Amygdala (tissue), 56 donors: ENCODE measurements at regions not wholly inside any gene's neighbourhood (a gene's known extent, or its start where the extent isn't known, plus 50 kb on each side); places are given as distances from the start of the nearest gene placed in this dataset.
A peak's percentile ranks its signal among the peaks of the same experiment; 100 is the strongest.

Source experiments
- DNase-seq, 56 donors: peaks; one replicate each; lab custom pipeline; 2025; lab: John Stamatoyannopoulos, UW

- DNase-seq, result no peak
Observed at GRCh38 chrX:94041881-94042280, 367.9 kb downstream of the FAM133A start.

GRCh38 chrX:94045724-94046123 lies 371.7 kb downstream of the FAM133A start:
- DNase-seq, result no peak

- DNase-seq, result no peak
Observed at GRCh38 chrX:94051926-94052325, 377.9 kb downstream of the FAM133A start.

GRCh38 chrX:94053575-94053974 lies 379.6 kb downstream of the FAM133A start:
- no peak for DNase-seq

GRCh38 chrX:94057385-94057784 lies 383.4 kb downstream of the FAM133A start:
- no peak for DNase-seq

DNA sequence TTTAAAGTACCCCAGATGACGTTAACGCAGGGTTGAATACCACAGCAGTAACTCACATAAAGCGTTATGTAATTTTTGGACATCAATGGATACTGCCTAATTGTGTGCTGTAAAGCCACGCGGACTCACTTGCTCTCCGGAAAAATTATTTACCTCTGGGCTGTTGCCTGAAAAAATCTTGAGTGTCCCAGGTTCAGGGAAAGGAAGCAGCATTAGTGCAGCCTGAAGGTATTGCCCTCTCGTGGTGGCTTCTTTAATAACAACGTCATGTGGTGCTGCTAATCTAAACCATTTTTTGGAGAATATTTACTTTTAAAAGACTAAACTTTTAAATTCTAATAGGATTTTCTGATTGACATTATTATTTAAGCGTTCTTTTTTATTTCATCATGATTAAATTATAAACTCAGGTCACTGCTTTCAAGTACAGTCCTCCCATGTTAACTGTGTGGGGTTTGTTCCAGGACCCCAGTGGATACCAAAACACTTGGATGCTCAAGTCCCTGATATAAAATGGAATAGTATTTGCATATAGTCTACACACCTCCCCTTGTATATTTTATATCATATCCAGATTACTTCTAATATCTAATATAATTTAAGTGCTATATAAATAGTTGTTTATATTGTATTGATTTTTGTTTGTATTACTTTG lies 384.8 kb downstream of the FAM133A start:
- peak in 13 of 56 donors; percentile 0 to 30 (median 1) for DNase-seq

DNA sequence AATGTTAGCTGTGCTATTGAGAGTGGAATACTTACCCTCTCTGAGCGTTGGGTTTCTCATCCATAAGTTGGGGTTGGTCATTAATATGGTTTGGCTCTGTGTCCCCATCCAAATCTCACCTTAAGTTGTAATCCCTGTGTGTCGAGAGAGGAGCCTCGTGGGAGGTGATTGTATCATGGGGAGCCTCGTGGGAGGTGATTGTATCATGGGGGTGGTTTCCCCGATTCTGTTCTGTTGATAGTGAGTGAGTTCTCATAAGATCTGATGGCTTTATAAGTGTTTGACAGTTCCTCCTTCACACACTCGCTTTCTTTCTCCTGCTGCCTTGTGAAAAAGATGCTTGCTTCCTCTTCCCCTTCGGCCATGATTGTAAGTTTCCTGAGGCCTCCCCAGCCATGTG lies 391.1 kb downstream of the FAM133A start:
- DNase-seq, result no peak

- no peak for DNase-seq
Observed at GRCh38 chrX:94089149-94089548, 415.1 kb downstream of the FAM133A start.

- DNase-seq, result no peak
Observed at GRCh38 chrX:94097868-94098267, 423.9 kb downstream of the FAM133A start.

DNA sequence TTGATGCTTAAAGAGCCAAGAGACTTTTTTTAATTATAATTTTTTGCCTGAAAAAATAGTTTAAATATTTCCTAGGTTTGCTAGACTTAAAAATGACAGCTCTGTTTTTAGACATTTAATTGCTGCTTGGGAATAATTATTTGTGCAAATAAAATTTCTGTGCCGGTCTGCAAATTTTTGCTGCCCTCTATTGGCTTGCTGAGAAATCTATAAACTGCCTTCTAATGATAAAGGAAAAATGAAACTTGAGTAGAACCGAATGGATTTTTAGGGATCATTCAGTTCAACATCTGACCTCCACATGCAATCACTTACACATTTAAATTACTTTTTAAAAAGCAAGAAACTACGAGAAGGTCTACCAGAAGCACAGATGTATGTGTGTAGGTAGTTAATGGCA lies 434.0 kb downstream of the FAM133A start:
- DNase-seq, result no peak

DNA sequence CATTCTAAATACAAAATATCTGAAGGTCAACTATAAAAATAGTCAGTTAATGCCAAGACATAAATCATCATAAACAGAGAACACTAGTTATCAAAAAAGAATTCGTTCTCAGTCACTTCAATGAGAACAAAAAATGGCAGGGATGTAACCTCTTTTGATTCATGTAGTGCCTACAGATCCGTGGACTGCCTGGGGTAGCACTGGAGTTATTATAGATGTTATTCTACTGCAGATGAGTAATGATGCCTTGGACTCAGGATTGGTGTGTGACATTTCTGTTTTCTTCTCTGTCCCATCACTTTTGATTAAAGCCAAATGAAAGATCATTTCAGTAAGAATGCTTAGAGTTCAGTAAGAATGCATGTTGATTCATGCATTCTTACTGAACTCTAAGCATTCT lies 440.4 kb downstream of the FAM133A start:
- no peak for DNase-seq

GRCh38 chrX:94121799-94122198 lies 447.8 kb downstream of the FAM133A start:
- DNase-seq, result no peak

- DNase-seq, result no peak
Observed at GRCh38 chrX:94123062-94123461, 449.1 kb downstream of the FAM133A start.

DNA sequence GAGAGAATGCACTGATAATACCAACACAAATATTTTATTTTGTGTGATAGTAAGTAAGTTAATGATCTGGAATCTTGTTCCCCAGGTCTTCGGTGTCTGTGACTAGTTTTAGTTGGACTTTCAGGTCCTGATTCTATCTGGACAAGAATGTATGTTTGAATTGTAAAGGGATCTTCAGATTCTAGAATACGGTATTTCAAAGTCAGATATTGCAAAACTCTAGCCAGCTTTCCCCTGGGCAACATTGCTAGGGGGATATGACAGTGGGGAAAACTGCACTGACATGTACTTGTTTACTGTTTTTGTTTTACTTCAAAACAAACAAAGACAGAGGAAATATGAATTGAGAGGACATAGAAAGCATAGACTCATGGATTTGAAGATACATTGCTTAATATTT lies 489.0 kb downstream of the FAM133A start:
- DNase-seq, result no peak

GRCh38 chrX:94178145-94178788 lies 504.3 kb downstream of the FAM133A start:
- no peak for DNase-seq

- DNase-seq, result no peak
Observed at GRCh38 chrX:94204524-94204923, 530.5 kb downstream of the FAM133A start.

- DNase-seq, result no peak
Observed at GRCh38 chrX:94216738-94217137, 542.7 kb downstream of the FAM133A start.

GRCh38 chrX:94252211-94252610 lies 578.2 kb downstream of the FAM133A start:
- no peak for DNase-seq

- peak in 1 of 56 donors; percentile 0 for DNase-seq
Observed at GRCh38 chrX:94256396-94256795, 582.4 kb downstream of the FAM133A start.

DNA sequence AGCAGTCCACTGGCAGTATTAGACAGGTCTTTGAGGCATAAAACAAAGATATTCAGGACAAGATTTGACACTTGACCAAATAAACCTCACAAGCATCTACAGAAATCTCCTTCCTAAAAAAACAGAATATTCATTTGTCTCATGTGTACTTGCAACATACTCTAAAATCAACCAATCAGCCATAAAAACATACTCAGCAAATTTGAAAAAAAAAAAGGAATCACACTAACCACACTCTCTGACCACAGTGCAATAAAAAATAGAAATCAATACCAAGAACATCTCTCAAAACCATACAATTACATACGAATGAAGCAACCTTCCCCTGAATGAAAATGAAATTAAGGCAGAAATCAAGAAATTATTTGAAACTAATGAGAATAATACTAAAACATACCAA lies 591.3 kb downstream of the FAM133A start:
- no peak for DNase-seq

GRCh38 chrX:94288325-94288724 lies 614.3 kb downstream of the FAM133A start:
- DNase-seq, result no peak

DNA sequence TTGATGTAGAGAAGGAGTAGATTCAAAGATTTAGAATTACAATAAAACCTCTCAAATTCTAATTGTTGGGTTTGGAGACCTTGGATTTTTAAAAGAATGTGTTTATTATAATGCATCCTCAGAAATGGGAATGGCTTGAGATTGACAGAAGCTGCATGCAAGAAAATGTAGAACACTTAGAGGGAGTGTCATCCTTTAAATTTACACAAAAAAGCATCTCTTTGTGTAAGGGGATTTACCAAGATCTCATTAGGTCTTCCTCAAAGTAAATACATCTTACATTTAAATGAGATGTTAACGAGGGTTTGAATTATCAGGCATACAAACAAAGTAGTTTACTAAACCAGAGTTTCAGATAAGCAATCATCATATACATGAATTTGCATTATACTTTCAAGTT lies 615.0 kb downstream of the FAM133A start:
- DNase-seq, result no peak

GRCh38 chrX:94302446-94302845 lies 628.4 kb downstream of the FAM133A start:
- DNase-seq, result no peak
